T-helper 1 cell treated with Interleukin-12 subunit alpha and Interleukin-12 subunit beta and Interleukin-4 antibody, amounts not matched to agents 30 ng/mL and 1 ng/mL, for 36 hours (primary cell): ENCODE measurements at regions not wholly inside any gene's neighbourhood (a gene's known extent, or its start where the extent isn't known, plus 50 kb on each side); places are given as distances from the start of the nearest gene placed in this dataset.
"Not testable (repeated sequence)": the region's sequence is repeated elsewhere in the genome, so short reads cannot be mapped to it uniquely, and the experiment has no call there.

Experiments used
- intact Hi-C: fragments of 100-400 bp; cut with micrococcal nuclease; formaldehyde crosslinking; loops from one replicate; pipeline ENCODE4 v1.15.1; 2024

- intact Hi-C loops, result no loop called here
Measured at GRCh38 chr4:127007305-127007704, 625.5 kb upstream of the INTU start.

DNA sequence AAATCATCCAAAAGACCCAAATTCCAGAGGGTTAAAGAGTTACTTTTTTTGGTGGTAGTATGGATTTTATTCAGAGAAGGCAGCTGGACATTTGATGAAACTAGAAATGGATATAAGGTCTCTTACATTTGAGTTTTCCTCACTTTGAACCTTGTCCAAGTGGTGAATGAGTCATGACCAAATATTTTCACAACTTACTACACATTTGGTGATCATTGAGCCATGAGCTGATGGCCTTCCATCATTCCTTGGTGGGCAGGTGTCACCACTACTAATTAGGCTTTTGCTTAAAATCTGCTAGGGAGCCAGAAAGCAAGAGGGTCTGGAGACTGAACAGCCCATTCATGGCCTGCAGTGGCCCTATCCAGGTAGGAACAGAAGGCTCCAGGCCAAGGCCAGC is 620.2 kb upstream of the INTU start:
- intact Hi-C loops, result no loop called here

DNA sequence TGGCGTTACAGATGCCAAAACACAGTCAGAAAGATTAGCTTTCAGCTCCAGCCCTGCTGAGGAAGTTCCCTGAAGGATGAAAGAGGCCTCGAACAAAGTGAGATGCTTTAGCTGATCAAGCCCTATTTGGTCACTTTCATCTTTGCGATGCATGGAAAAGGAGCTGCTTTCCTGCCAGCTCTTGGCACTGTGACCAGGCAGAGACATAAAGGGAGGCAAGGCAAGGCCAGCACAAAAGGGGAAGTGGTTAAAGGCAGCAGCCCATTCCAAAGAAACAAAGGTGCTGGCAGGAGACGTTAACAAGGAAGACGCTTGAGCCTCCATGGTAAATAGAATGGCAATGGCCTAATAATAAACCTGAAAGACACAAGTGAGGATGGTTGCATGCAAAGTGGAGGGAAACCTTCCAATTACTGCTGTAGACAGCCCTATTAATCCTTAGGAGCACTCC is 617.1 kb upstream of the INTU start:
- intact Hi-C loops, result no loop called here

- intact Hi-C loops, result no loop called here
Measured at GRCh38 chr4:127018381-127018780, 614.4 kb upstream of the INTU start.

DNA sequence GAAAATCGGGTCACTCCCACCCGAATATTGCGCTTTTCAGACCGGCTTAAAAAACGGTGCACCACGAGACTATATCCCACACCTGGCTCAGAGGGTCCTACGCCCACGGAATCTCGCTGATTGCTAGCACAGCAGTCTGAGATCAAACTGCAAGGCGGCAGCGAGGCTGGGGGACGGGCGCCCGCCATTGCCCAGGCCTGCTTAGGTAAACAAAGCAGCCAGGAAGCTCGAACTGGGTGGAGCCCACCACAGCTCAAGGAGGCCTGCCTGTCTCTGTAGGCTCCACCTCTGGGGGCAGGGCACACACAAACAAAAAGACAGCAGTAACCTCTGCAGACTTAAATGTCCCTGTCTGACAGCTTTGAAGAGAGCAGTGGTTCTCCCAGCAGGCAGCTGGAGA is 611.9 kb upstream of the INTU start:
- intact Hi-C loops, result not testable (repeated sequence)

GRCh38 chr4:127036296-127036695 is 596.5 kb upstream of the INTU start:
- intact Hi-C loops, result no loop called here

DNA sequence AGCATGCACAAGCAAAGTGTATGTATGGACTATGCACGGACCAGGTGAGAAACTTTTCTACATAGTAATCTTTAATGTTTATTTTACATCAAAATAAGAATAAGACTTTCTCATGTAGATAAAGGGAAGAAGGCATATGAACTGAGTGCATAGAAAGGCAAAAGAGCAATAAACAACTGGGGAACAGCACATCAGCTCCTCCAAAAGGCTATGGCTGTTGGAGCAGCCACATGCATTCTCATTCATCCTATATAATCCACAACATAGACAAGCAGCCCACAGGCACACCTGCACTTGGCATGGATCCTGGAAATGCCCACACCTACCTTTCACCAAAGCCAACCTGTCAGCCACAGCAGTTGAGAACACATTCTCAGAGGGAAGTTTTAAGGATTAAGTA is 586.9 kb upstream of the INTU start:
- intact Hi-C loops, result no loop called here

GRCh38 chr4:127047930-127048329 is 584.8 kb upstream of the INTU start:
- intact Hi-C loops, result no loop called here

DNA sequence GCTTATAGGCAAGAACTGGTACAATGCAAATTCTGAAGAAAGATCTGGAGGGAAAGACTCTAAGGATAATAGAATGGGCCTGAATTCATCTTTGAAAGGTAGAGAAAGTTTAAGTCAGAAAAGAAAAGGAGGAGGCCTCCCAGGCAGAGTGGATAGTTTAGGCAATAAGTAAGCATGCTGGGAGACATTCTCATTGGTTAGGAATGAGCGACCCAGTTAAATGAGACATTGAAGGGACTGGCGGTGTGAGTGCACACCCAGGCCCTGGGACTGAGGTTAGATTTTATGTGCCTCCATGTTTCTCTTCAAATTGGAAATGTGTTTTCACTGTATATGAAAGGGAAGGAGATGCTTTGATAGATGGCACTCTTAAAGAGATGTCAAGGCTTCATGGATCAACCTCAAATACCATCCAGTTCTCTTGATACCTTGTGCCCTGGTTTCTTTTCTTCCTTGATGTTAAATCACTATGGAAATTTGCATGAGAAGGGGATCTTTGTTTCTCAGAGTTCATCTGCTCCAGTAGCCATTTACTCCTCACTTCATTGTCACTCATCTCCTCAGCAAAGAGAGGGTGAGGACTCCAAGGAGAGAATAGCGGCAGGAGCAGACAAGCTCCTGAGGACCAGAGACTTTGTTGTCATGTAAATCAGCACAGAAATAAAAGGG is 584.2 kb upstream of the INTU start:
- intact Hi-C loops, result no loop called here

- intact Hi-C loops, result no loop called here
Measured at GRCh38 chr4:127049526-127049925, 583.2 kb upstream of the INTU start.

DNA sequence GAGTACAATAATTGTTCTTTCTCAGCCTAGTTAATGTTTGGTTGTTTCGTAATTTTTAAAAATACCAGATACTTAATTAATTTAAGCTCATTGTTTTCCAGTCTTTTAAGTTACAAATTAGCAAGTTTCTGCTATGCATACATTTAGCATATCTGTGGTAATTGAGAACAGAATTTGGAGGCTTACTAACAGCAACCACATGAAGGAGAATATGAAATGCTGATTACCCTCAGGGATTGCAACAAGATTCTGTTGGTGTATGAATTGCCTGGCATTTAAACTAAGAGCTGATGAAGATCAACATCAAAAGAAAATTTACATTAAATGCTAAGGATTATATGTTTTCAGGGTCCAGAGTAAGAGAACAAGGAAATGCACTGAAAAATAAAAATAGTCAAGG is 580.0 kb upstream of the INTU start:
- intact Hi-C loops, result no loop called here

DNA sequence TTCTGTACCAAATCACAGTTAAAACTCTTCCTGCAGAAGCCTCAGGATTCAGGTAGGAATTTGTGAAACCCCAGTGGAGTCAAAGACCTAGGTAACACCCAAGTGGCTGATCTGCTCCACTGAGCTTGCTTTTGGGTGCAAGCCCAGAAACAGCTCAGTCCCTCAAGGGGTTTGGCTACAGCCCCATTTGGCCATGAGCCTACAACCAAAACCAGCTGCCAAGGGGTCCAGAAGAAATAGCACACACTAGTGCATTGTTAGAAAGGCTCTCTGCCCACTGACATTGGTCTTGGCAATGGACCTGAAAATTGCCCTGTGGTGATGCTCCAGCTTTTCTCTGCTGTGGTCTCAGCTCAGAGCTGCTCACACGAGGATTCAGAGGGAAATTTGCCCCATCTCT is 577.4 kb upstream of the INTU start:
- intact Hi-C loops, result no loop called here

DNA sequence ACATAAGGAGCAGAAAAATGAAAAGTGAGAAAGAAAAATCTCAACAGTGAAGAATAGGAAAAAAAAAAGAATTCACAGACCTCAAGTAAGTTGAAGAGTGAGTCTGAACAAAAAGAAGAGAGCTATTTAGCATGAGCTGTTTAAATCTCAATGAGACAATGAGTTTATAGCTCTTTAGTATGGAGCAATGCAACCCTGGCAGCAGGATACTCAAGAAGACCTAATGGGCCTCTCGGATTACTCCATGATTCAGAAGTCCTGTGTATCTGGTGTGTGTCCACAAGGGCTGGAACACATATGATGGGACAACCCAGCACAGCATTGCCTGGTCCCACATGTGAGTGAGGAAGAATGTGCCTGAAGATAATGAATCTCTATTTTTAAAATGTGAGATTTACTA is 563.1 kb upstream of the INTU start:
- intact Hi-C loops, result no loop called here

DNA sequence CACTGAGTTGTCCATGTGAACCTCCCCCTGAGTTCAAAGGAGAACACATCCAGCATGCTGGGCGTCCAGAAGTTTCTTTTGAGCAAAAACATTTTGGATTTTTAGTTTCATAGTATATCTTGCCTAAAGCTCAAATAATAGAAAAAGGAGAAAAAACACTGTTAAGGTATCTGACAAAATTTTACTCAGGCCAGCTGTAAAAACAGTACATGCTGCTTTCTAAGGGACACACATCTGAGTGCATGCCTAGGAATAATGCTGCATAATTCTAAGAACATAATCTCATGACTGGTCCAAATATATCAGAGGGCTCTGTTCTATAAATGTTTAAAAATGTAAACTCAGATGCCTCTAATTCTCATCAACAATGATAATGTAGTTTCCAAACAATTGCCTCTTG is 561.3 kb upstream of the INTU start:
- intact Hi-C loops, result no loop called here

DNA sequence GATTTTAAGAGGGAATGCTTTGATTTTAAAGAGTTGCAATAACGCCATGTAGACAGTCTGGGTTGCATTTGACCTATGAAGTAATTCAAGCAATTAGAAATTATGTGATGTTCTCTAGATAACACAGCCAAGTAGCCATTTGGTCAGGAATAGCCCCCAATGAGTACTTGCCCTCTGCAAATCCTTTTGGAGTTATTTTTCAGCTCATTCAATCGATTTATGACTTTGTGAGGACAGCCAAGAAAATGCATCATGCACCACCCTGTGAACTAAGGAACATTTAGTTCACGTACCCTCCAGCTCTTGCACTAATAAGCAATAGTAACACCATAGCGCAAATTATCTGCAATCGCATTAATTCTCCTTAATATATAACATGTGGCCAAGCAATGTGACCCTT is 552.6 kb upstream of the INTU start:
- intact Hi-C loops, result no loop called here

GRCh38 chr4:127081041-127081440 is 551.7 kb upstream of the INTU start:
- intact Hi-C loops, result no loop called here

DNA sequence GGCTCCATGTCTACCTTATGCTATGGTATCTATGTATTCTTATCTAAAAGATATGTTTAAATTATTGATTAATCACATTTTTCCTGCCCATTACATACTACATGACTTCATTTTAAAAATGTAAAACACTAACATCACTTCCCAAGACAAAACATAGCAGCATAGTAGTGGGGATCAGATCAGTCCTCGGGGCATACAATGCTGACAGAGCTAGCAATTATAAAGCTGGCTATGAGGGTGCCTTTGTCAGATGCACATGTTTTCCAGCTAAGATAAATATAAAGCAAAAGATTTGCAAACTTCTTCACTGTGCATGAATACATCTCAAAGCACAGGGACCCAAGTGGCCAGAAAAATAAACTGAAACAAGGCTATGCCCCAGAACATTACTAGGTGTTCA is 549.8 kb upstream of the INTU start:
- intact Hi-C loops, result no loop called here

- intact Hi-C loops, result no loop called here
Measured at GRCh38 chr4:127084666-127085065, 548.1 kb upstream of the INTU start.

- intact Hi-C loops, result no loop called here
Measured at GRCh38 chr4:127097061-127097460, 535.7 kb upstream of the INTU start.

DNA sequence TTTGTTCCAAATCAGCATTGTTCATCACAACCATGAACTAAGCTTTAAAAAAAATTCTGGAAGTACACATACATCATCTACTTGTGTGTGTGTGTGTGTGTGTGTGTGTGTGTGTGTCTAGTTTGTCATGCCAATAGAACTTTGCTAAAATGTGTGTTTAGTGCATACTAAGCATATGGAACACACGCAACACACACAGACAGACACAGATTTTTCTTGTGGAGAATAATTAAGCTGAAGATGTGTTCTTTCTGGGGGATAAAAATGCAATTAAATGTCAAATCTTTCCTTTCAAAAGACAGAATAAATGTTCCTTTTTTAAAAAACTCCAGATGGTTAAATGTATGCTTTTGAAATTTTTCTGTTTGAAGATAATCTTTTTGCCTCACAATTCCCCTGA is 530.4 kb upstream of the INTU start:
- intact Hi-C loops, result no loop called here

GRCh38 chr4:127103681-127104115 is 529.1 kb upstream of the INTU start:
- intact Hi-C loops, result no loop called here

DNA sequence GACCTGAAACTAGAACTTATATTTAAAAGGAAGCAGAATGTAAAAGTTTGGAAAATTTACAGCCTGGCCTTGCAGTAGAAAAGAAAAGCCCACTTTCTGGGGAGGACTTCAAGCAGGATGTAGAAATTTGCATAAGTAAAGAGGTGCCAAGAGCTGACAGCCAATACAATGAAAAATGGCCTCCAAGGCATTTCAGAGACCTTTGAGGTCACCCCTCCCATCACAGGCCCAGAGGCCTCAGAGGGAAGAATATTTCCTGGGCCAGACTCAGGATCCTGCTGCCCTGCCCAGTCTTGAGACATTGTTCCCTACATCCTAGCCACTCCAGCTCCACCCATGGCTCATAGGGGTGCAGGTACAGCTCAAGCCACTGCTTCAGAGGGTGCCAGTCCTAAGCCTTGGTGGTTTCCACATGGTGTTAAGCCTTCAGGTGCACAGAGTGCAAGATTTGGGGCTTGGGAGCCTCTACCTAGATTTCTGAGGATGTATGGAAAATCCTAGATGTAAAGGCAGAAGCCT is 518.9 kb upstream of the INTU start:
- intact Hi-C loops, result no loop called here

DNA sequence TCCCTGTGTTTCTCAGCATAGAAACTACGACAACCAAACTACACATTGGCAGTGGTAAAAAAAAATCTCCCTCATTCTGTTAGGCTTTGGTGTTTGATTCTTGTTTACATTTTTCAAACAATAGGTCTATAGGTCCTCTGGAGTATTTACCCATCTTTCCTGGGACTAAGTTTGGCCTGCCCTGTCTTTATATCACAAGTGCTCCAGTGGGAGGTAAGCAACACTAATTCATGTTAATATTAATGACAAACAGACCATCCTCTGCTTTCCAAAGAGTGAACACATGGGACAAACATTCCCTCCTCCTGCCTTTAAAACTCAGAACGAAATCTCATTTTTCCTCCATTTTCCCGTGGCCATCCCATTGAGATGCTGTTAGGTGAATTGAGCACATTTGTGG is 514.1 kb upstream of the INTU start:
- intact Hi-C loops, result no loop called here
